ENCODE measurements at regions not wholly inside any gene's neighbourhood (a gene's known extent, or its start where the extent isn't known, plus 50 kb on each side); places are given as distances from the start of the nearest gene placed in this dataset.

DNA sequence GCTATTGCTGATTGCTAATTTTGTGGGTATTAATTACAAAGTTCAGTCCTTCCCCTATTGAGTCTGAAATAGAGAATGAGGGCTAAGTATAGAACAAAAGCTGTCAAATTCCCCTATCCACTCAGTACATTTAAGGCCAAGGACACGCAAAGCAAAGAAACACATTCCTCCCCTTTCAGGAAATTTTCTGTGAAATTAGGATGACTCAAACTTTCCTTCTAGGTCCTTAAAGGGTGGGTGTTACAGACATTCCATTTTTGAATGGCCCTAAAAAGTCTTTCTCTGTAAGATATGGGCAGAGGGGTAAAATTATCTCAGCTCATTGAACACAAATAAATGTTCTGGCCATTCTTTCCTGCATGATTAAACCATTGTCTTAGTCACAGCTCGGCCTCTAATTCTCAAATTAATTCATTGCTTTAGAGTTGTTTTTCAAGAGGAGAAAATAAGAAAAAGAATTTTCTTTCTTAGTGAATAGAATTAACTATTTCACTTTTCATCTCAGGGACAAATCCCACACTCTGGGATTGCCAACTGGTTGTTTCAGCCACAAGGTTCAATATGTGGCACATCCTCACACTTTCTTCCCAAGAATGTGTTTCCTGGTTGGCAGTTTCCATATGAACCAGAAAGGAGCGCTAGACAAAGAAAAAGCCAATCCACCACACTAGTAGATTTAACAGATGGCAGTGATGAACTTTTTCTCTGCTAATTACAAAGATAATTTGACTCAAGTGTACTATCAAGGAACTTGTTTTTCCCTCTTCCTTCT is 424.1 kb downstream of the ZNF385D start:
- TF ChIP-seq, protein P1, sequence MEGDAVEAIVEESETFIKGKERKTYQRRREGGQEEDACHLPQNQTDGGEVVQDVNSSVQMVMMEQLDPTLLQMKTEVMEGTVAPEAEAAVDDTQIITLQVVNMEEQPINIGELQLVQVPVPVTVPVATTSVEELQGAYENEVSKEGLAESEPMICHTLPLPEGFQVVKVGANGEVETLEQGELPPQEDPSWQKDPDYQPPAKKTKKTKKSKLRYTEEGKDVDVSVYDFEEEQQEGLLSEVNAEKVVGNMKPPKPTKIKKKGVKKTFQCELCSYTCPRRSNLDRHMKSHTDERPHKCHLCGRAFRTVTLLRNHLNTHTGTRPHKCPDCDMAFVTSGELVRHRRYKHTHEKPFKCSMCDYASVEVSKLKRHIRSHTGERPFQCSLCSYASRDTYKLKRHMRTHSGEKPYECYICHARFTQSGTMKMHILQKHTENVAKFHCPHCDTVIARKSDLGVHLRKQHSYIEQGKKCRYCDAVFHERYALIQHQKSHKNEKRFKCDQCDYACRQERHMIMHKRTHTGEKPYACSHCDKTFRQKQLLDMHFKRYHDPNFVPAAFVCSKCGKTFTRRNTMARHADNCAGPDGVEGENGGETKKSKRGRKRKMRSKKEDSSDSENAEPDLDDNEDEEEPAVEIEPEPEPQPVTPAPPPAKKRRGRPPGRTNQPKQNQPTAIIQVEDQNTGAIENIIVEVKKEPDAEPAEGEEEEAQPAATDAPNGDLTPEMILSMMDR (conservative IDR thresholded peaks at IDR 0.05; ENCODE audit: low read length), result no peak
- peak; percentile 54 for DNase-seq (ENCODE audit: low read depth)
- H3K4me3 ChIP-seq (ENCODE audit: low read length), result no peak overlapping the region

DNA sequence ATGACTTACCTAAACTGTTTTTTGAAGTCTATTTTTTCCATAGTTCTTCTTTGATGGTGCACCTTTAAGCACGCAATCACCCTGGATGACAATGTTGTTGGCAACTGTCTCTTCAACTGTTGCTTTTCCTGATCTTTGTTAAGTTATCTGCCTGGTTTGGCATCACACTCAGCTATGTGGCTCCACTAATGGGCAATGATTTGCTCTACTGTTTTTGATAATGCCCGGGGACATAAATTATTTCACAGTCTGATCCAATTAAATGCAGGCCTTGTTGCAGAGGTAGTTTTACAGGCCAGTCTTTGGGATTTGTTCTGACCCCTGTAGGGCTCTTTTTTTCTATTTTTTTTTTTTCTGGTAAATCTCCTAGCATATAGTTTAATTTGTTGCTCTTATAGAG is 436.3 kb downstream of the ZNF385D start:
- TF ChIP-seq, protein P1 (conservative IDR thresholded peaks at IDR 0.05; ENCODE audit: low read length), result no peak
- DNase-seq (ENCODE audit: low read depth), result no peak
- H3K4me3 ChIP-seq (ENCODE audit: low read length), result no peak overlapping the region

DNA sequence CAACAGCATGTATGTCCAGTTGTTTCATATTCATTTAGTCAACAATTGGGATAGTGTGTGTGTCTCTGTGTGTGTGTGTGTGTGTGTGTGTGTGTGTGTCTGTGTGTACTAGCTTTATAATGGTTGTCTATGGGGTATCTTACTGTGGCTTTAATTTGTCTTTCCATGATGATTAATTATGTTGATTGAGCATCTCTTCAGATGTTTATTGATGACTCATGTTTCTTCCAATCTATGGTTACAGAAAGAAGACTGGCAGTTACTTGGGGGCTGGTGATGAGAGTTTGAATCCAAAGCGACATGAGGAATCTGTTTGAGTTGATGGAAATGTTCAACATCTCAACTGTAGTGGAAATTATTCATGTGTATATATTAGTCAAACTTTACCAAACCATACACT is 440.1 kb downstream of the ZNF385D start:
- no peak overlapping the region for H3K4me3 ChIP-seq (ENCODE audit: low read length)
- DNase-seq (ENCODE audit: low read depth), result no peak
- TF ChIP-seq, protein P1 (conservative IDR thresholded peaks at IDR 0.05; ENCODE audit: low read length), result no peak

DNA sequence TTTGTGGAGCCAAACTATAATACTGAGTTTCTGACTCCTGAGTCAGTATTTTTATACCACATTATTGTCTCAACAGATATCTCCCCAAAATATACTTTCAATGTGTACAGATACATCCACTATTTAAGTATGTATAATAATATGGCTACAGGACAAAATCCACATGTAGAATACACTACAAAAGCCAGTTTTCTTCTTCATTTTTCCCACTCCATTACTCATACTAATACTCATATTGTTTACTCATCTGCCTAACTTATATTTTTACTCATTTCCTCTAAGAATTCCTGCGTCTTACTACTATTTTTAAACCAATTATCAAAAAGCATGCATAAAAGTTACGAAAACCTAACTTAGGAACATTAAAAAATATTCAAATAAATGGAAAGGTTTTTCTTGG is 440.8 kb downstream of the ZNF385D start:
- TF ChIP-seq, protein P1 (conservative IDR thresholded peaks at IDR 0.05; ENCODE audit: low read length), result no peak
- no peak overlapping the region for H3K4me3 ChIP-seq (ENCODE audit: low read length)
- no peak for DNase-seq (ENCODE audit: low read depth)

DNA sequence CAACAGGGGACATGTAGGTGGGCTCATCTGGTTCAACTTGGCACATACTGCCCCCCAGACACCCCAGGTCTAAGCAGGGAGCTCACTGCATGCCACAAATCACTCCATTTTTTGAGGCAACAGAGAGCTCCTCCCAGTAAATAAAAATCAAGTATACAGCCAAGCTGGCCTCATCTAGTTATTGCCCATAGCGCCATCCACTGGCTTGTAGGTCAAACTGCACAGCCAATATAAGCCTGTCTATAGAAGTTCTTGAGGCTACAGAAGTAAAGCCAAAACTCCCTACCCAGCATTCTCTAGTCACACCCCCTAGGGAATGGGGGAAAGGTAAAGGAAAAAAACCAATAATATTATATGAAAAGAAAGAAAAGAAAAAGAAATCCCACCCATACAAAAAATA is 453.7 kb downstream of the ZNF385D start:
- H3K4me3 ChIP-seq (ENCODE audit: low read length), result no peak overlapping the region
- TF ChIP-seq, protein P1 (conservative IDR thresholded peaks at IDR 0.05; ENCODE audit: low read length), result no peak
- DNase-seq (ENCODE audit: low read depth), result no peak

DNA sequence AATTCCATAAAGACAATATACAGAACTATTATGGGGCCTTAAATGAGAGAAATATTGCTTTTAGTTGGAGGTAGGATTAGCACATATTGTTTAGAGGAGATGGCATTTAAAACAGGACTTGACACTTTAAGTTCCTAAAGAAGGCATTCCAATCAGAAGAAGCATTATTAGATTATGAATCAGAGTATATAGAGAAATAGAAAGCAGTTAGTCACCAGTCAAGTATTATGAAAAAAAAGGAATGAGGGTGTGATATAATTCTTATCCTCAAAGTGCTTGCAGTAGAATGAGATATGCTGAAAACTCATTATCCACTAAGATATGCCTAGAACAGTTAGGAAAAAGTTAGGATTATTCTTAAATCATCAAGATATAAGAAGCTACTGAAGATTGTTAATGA is 456.2 kb downstream of the ZNF385D start:
- DNase-seq (ENCODE audit: low read depth), result peak; percentile 76
- TF ChIP-seq, protein P1 (conservative IDR thresholded peaks at IDR 0.05; ENCODE audit: low read length), result no peak
- H3K4me3 ChIP-seq (ENCODE audit: low read length), result no peak overlapping the region

DNA sequence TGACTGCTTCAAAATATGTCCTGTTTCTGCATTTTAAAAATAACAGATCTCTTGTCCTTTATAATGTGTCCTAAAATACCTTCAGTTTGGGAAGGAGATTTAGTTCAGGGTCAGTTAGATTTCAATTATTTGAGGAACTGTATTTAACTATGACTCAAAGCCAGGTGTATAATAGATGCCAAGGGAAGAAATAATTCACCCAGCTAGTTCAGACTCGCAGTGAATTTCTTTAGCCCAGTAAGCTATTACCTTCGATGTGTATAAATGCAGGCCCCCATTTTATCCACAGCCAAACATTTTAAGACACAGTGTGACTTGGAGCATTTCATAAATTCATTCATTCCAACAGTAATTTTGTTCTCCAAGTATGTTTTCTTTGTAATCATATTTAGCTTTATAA is 458.0 kb downstream of the ZNF385D start:
- no peak overlapping the region for H3K4me3 ChIP-seq (ENCODE audit: low read length)
- TF ChIP-seq, protein P1 (conservative IDR thresholded peaks at IDR 0.05; ENCODE audit: low read length), result no peak
- no peak for DNase-seq (ENCODE audit: low read depth)

All from AG10803 (cell line).